WTC11 (cell line): ENCODE measurements at regions not wholly inside any gene's neighbourhood (a gene's known extent, or its start where the extent isn't known, plus 50 kb on each side); places are given as distances from the start of the nearest gene placed in this dataset.
A peak's percentile ranks its signal among the peaks of the same experiment; 100 is the strongest.

Experiments used
- ATAC-seq: fragments of 200-7000 bp; cut with Tn5 transposase; 2 replicates; pipeline ENCODE4 v1.10.0; 2021; ENCODE audit warnings: mild to moderate bottlenecking, moderate library complexity
- CTCF ChIA-PET: fragments of 300-600 bp; sonication (Branson Sonifier 250); formaldehyde crosslinking; loops from one replicate; lab custom pipeline; 2021; ENCODE audit warnings: antibody characterized with exemption; lab: Charles Lee
- POLR2A ChIA-PET: fragments of 350-600 bp; sonication (Branson Sonifier 250); formaldehyde crosslinking; loops from one replicate; lab custom pipeline; 2021; ENCODE audit warnings: antibody characterized with exemption; lab: Charles Lee
- DNase-seq: peaks from one replicate; pipeline ENCODE4 v3.0.0; 2021; ENCODE audit warnings: low spot score
- H3K27ac Mint-ChIP-seq: 2 replicates; pipeline ENCODE4 v1.8.0; 2021; ENCODE audit warnings: mixed read lengths
- H3K27me3 Mint-ChIP-seq: 2 replicates; pipeline ENCODE4 v1.8.0; 2021; ENCODE audit warnings: low read depth, mild to moderate bottlenecking, moderate library complexity, mixed read lengths
- H3K36me3 Mint-ChIP-seq: 2 replicates; pipeline ENCODE4 v1.8.0; 2021; ENCODE audit warnings: mixed read lengths
- H3K4me1 Mint-ChIP-seq: 2 replicates; pipeline ENCODE4 v1.8.0; 2022; ENCODE audit warnings: mixed read lengths
- H3K4me3 Mint-ChIP-seq: 2 replicates; pipeline ENCODE4 v1.8.0; 2021; ENCODE audit warnings: mild to moderate bottlenecking, moderate library complexity, mixed read lengths
- H3K9me3 Mint-ChIP-seq: 2 replicates; pipeline ENCODE4 v1.8.0; 2021; ENCODE audit warnings: mixed read lengths
- AFF4 ChIP-seq: sonication (generic); formaldehyde crosslinking; IDR thresholded peaks from 2 replicates; pipeline ENCODE4 v1.8.1; 2023; ENCODE audit warnings: mild to moderate bottlenecking, missing genetic modification reagents, borderline replicate concordance
- ARID4B ChIP-seq: sonication (generic); formaldehyde crosslinking; IDR thresholded peaks from 2 replicates; pipeline ENCODE4 v1.8.0; 2023; ENCODE audit warnings: missing genetic modification reagents, mild to moderate bottlenecking, borderline replicate concordance
- E2F1 ChIP-seq: sonication (generic); formaldehyde crosslinking; IDR thresholded peaks from 2 replicates; pipeline ENCODE4 v1.8.0; 2022; ENCODE audit warnings: mild to moderate bottlenecking, missing genetic modification reagents
- FOXJ3 ChIP-seq: sonication (generic); formaldehyde crosslinking; IDR thresholded peaks from 2 replicates; pipeline ENCODE4 v1.9.0; 2021; ENCODE audit warnings: missing genetic modification reagents, mild to moderate bottlenecking, borderline replicate concordance
- HMGA2 ChIP-seq: fragments of 250-450 bp; sonication (Bioruptor Pico); IDR thresholded peaks from 2 replicates; pipeline ENCODE4 v1.4.0; 2021; ENCODE audit warnings: mild to moderate bottlenecking, moderate library complexity
- MAX ChIP-seq: sonication (generic); formaldehyde crosslinking; IDR thresholded peaks from 2 replicates; pipeline ENCODE4 v1.8.0; 2022; ENCODE audit warnings: mild to moderate bottlenecking, missing genetic modification reagents
- MLX ChIP-seq: sonication (generic); formaldehyde crosslinking; IDR thresholded peaks from 2 replicates; pipeline ENCODE4 v1.8.1; 2023; ENCODE audit warnings: mild to moderate bottlenecking, missing genetic modification reagents, moderate library complexity
- TEAD1 ChIP-seq: sonication (generic); formaldehyde crosslinking; IDR thresholded peaks from 2 replicates; pipeline ENCODE4 v1.8.0; 2022; ENCODE audit warnings: mild to moderate bottlenecking, missing genetic modification reagents
- TEAD4 ChIP-seq: sonication (generic); formaldehyde crosslinking; IDR thresholded peaks from 2 replicates; pipeline ENCODE4 v1.8.0; 2022; ENCODE audit warnings: mild to moderate bottlenecking, missing genetic modification reagents
- ZNF532 ChIP-seq: fragments of 250-450 bp; sonication (Bioruptor Pico); IDR thresholded peaks from 2 replicates; pipeline ENCODE4 v1.9.0; 2021; ENCODE audit warnings: mild to moderate bottlenecking, borderline replicate concordance

- TF ChIP-seq E2F1 (CRISPR knock-in tag), result no peak
Observed at GRCh38 chr10:129157185-129157584, 309.9 kb upstream of the MGMT start (continued).

GRCh38 chr10:129161150-129161549 lies 305.9 kb upstream of the MGMT start:
- Mint-ChIP-seq H3K36me3 (0 out of 2 replicates have a peak, but pooled peaks cover 3% of the 10 kb centered on the region), H3K27ac (peak overlapping the region; percentile 81), H3K27me3 (no peaks in the 10 kb centered on the region), H3K9me3 (peaks cover 31% of the 10 kb centered on the region), H3K4me1 (peaks cover 29% of the 10 kb centered on the region), H3K4me3 (no peak overlapping the region)
- TF ChIP-seq ARID4B (CRISPR knock-in tag) (peak; percentile 31; the same call in 1 of the 2 replicates), ZNF532 (CRISPR knock-in tag) (no peak), TEAD1 (CRISPR knock-in tag) (peak; percentile 97; the same call in 1 of the 2 replicates), MAX (CRISPR knock-in tag) (peak; percentile 85), HMGA2 (CRISPR knock-in tag) (no peak), MLX (CRISPR knock-in tag) (no peak), TEAD4 (CRISPR knock-in tag) (peak; percentile 94; the same call in 1 of the 2 replicates), AFF4 (CRISPR knock-in tag) (no peak), FOXJ3 (no peak)
- ATAC-seq (peak; percentile 99), DNase-seq (peak; percentile 58)
- POLR2A ChIA-PET, result interaction anchor here (0.6 kb wide), 1 partner anchor 621 kb away, joined by 4 read pairs; no protein-coding TSS in a partner anchor
- CTCF ChIA-PET, result interaction anchor here (1.1 to 1.6 kb wide), 2 partner anchors 131 to 171 kb away, joined by 3 read pairs; no protein-coding TSS in a partner anchor
